Muscle layer of duodenum (tissue), 2 donors: ENCODE measurements at regions not wholly inside any gene's neighbourhood (a gene's known extent, or its start where the extent isn't known, plus 50 kb on each side); places are given as distances from the start of the nearest gene placed in this dataset.
"Not testable (repeated sequence)": the region's sequence is repeated elsewhere in the genome, so short reads cannot be mapped to it uniquely, and the experiment has no call there.

ENCODE experiments used
- H3K27ac ChIP-seq: one replicate; pipeline ENCODE4 v1.7.0; 2013; ENCODE audit warnings: mild to moderate bottlenecking, low read length
- H3K27me3 ChIP-seq: one replicate; pipeline ENCODE4 v1.7.0; 2013; ENCODE audit warnings: low read depth, mild to moderate bottlenecking, control low read depth, low read length
- H3K36me3 ChIP-seq, 2 donors: one replicate each; pipeline ENCODE4 v1.7.0; 2013; ENCODE audit warnings: low read length in 2 of 2, control low read depth in 1 of 2, mild to moderate bottlenecking in 1 of 2; ENCODE audit not compliant: insufficient read depth in 2 of 2, control insufficient read depth in 1 of 2
- H3K4me1 ChIP-seq, 2 donors: one replicate each; pipeline ENCODE4 v1.7.0; 2013; ENCODE audit warnings: low read length in 2 of 2, mild to moderate bottlenecking in 2 of 2, control low read depth in 1 of 2, moderate library complexity in 1 of 2; ENCODE audit not compliant: insufficient read depth in 2 of 2, control insufficient read depth in 1 of 2
- H3K4me3 ChIP-seq, 2 donors: one replicate each; pipeline ENCODE4 v1.7.0; 2013; ENCODE audit warnings: low read length in 2 of 2, low read depth in 1 of 2, mild to moderate bottlenecking in 1 of 2
- H3K9me3 ChIP-seq, 2 donors: one replicate each; pipeline ENCODE4 v1.7.0; 2013; ENCODE audit warnings: low read length in 2 of 2, control low read depth in 1 of 2, mild to moderate bottlenecking in 1 of 2; ENCODE audit not compliant: control insufficient read depth in 1 of 2
- donor health status: healthy.

DNA sequence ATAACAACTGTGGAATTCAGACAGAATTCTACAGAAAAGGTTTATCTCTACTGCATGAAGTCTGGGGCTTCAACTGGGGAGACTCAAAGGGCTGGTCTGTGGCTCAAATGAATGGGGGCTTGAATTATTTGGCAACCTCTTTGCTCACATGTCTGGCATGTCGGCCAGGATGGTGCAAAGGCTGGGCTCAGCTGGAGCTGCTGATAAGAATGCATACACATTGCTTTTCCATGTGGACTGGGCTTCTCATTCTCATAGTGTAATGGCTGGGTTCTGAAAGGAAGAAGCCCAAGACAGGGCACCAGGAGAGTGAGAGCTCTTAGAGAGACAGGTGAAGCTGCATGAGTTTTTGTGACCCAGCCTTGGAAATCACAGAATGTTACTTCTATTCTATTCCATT is 194.3 kb upstream of the SGO1 start:
- Histone ChIP-seq H3K27ac (no peak overlapping the region), H3K27me3 (no peaks in the 10 kb centered on the region), H3K9me3 (no peaks in the 10 kb centered on the region), H3K4me1 (peaks cover 0 to 4% of the 10 kb centered on the region in 2 donors), H3K4me3 (no peak overlapping the region), H3K36me3 (no peaks in the 10 kb centered on the region)

DNA sequence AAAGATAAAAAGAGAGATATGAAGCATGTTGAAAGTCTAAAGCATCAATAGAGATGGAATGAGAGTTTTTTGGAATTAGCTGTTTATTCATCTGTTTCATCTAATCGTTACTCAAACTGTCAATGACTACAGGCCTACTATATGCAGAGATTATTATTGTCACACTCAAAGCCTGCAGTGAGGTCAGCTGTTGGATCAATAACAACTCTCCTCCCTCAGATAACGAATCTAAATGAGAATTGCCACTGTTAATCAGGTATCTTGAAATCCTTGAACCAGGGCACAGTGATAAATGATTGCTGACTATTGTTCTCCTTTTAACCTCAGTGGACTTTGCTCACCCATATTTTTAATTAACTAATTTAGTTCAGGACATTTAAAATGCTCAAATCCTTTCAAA is 192.3 kb upstream of the SGO1 start:
- no peak overlapping the region for H3K27ac ChIP-seq
- H3K4me1 ChIP-seq = peaks cover 0 to 4% of the 10 kb centered on the region in 2 donors
- H3K27me3 ChIP-seq = no peaks in the 10 kb centered on the region
- H3K9me3 ChIP-seq = no peaks in the 10 kb centered on the region
- no peaks in the 10 kb centered on the region for H3K36me3 ChIP-seq
- no peak overlapping the region for H3K4me3 ChIP-seq

DNA sequence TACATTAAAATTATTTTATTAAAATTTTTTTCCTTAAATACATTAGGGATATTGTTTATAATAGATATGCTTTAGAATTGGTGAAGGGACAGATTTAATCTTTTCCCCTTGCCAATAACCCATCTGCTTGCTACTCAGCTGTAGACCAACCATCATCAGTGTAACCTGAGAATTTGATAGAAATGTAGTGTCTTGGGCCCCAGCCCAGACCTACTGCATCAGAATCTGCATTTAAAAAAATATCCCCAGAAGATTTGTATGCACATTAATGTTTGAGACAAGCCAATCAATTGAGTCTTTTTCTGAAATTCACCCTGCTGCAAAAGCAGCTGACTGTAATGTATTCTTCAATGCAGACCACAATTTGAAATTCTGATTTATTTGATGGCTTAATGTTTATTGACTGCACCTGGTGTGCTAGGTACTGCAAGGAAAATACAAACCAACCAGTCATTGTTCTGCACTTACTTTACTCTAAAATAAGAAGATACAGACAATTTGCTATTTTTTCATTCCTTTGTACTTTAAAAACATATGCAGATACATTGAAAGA is 190.7 kb upstream of the SGO1 start:
- Histone ChIP-seq H3K27ac (no peak overlapping the region), H3K4me3 (no peak overlapping the region), H3K9me3 (no peaks in the 10 kb centered on the region)

DNA sequence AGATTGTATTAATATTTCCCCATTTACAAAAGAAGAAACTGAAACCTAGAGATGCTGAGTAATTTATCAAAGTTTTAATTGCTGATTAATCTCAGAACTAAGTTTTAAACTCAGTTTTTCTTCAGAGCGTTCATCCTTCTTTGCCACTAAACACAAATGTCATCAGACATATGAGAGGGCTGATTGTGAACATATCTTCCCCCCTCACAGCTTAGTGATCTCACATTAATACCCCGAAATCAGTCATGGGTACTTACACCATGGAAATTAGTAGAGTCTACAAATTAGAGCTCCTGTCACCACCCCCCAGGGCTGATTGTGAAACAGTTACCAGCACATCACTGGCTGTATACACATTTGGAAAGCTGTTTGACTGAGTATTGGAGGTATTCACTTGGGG is 189.3 kb upstream of the SGO1 start:
- Histone ChIP-seq H3K27me3 (no peaks in the 10 kb centered on the region), H3K4me1 (peaks cover 0 to 4% of the 10 kb centered on the region in 2 donors), H3K27ac (no peak overlapping the region), H3K9me3 (no peaks in the 10 kb centered on the region), H3K36me3 (no peaks in the 10 kb centered on the region), H3K4me3 (no peak overlapping the region)

More for the DNA sequence above, 190.7 kb upstream of the SGO1 start:
- no peaks in the 10 kb centered on the region for H3K36me3 ChIP-seq
- no peaks in the 10 kb centered on the region for H3K27me3 ChIP-seq
- H3K4me1 ChIP-seq = peaks cover 0 to 4% of the 10 kb centered on the region in 2 donors

DNA sequence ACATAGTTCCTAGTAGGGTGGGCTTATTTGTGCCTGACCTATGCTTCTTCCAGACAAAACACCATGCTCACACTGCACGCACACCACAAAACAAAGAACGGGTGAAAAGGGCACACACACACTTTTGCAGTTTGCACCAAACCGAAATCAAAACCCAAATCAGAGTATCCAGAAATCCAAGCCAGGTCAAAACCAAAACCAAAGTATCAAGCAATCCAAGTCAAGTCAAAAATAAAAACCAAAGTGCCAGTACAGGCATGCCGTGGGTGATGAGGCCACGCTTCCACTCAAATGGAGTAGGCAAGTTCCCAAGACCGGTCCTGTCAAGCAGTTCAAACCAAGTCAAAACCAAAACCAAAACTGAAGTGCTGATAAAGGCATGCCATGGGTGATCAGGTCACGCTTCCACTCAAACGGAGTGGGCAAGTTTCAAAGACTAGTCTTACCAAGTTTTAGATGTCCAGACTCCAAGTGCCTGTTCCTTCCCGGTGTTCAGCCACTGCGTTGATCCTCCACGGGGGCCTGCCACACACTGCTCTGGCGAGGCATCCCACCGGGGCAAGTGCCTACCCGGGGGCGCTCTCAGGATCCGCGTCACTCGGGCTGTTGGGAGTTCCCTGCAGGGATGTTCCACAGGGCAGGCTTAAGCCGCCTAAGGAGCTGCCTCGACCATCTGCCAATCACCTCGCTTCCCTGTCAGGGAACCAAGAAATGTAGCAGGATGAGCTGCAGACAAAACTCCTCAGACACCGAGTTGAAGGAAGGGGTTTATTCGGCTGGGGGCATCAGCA is 184.5 kb upstream of the SGO1 start:
- not testable (repeated sequence) for H3K36me3 ChIP-seq, H3K27ac ChIP-seq, H3K4me3 ChIP-seq, H3K27me3 ChIP-seq, H3K9me3 ChIP-seq, H3K4me1 ChIP-seq

DNA sequence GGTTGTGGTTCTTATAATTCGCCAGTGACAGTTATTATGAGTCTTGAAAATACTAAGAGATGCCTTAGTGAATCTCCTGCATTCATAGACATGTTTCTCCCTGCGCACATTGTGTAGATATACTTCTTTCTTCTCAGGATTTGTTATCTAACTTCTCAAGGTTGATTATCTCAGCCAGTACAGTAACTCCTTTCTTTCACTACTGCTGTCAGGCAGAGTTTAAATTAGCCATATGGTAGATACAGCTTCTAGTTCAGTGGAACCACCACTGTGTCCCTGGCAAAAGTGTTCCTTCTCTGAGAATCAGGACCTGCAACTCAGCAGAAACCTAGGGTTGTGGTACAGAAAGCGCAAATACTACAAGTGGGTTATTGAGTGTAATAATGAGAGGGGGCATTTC is 175.0 kb upstream of the SGO1 start:
- H3K9me3 ChIP-seq = no peaks in the 10 kb centered on the region
- no peak overlapping the region for H3K27ac ChIP-seq
- H3K4me1 ChIP-seq = no peaks in the 10 kb centered on the region
- no peak overlapping the region for H3K4me3 ChIP-seq
- H3K27me3 ChIP-seq = no peaks in the 10 kb centered on the region
- no peaks in the 10 kb centered on the region for H3K36me3 ChIP-seq

DNA sequence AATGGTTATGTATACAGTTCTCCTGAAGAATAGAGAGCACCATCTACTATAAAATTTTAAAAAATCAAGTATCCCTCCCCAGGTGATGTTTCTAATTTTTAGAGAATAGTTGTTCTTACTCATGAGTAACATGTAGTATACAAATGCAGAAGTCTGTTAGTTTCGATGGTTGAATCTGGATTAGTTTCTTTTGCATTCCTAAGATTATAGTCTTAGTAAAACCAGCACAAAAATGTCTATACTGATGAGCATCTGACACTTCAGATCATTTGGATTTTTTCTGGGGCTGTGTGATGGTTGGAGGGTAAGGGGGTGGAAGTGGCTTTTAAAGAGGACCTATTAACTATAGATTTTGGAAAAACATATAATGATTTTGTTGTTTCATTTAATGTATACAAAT is 167.3 kb upstream of the SGO1 start:
- H3K27me3 ChIP-seq = no peaks in the 10 kb centered on the region

DNA sequence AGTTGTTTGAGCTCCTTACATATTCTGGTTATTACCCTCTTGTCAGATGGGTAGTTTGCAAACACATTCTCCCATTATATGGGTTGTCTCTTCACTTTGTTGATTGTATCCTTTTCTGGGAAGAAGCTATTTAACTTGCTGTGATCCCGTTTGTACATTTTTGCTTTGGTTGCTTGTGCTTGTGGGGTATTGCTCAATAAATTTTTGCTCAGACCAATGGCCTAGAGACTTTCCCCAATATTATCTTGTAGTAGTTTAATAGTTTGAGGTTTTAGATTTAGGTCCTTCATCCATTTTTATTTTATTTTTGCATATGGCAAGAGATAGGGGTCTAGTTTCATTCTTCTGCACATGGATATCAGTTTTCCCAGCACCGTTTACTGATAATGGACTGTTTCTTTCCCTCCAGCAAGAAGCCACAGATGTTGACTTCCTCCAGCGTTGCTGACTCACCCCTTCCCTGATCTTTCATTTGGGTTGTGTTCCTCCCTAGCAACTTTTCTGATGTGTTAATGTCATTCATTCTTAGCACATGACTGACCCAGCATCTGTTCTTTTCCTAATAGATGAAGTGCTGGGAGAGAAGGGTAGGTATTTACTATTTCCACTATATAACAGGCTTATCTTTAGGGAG is 166.7 kb upstream of the SGO1 start:
- no peaks in the 10 kb centered on the region for H3K36me3 ChIP-seq
- no peaks in the 10 kb centered on the region for H3K9me3 ChIP-seq
- H3K4me3 ChIP-seq = no peak overlapping the region
- no peaks in the 10 kb centered on the region for H3K4me1 ChIP-seq
- H3K27ac ChIP-seq = no peak overlapping the region
- no peaks in the 10 kb centered on the region for H3K27me3 ChIP-seq

More for the DNA sequence above, 167.3 kb upstream of the SGO1 start:
- Histone ChIP-seq H3K4me3 (no peak overlapping the region), H3K36me3 (no peaks in the 10 kb centered on the region), H3K4me1 (no peaks in the 10 kb centered on the region), H3K9me3 (no peaks in the 10 kb centered on the region), H3K27ac (no peak overlapping the region)

DNA sequence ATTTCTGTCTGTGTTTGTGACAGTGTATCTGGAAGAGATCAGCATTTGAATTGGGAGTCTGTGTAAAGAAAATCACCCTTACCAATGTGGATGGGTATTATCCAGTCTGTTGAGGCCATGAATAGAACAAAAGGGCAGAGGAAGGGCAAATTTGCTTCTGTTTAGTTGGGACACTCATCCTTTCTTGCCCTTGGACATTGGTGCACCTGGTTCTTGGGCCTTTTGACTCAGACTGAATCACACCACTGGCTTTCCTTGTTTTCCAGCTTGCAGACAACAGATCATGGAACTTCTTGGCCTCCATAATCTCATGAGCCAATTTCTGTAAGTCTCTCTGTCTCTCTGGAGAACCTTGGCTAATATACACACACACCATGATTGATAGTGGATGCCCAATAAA is 164.4 kb upstream of the SGO1 start:
- no peaks in the 10 kb centered on the region for H3K4me1 ChIP-seq
- no peaks in the 10 kb centered on the region for H3K9me3 ChIP-seq
- H3K27ac ChIP-seq = no peak overlapping the region
- H3K27me3 ChIP-seq = no peaks in the 10 kb centered on the region
- no peaks in the 10 kb centered on the region for H3K36me3 ChIP-seq
- H3K4me3 ChIP-seq = no peak overlapping the region

DNA sequence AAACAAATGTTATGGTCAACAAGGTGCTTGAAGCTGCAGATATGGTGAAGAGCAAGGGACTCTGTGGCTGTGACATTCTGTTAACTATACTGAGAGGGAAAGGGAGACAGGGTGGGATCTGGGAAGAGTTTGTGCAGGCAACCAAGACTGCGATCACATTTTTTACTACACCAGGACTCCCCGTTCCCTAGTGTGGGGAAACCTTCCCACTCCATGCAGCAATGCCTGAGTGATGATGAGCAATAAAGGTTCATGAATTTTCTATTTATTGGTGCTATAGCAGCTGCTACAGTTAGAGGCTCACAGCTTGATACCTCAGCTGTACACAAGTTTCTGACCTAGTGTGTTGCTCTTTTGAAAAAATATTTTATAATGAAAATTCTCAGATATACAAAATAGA is 160.9 kb upstream of the SGO1 start:
- no peak overlapping the region for H3K27ac ChIP-seq
- no peaks in the 10 kb centered on the region for H3K9me3 ChIP-seq
- H3K4me1 ChIP-seq = no peaks in the 10 kb centered on the region
- H3K36me3 ChIP-seq = no peaks in the 10 kb centered on the region
- H3K4me3 ChIP-seq = no peak overlapping the region
- no peaks in the 10 kb centered on the region for H3K27me3 ChIP-seq

DNA sequence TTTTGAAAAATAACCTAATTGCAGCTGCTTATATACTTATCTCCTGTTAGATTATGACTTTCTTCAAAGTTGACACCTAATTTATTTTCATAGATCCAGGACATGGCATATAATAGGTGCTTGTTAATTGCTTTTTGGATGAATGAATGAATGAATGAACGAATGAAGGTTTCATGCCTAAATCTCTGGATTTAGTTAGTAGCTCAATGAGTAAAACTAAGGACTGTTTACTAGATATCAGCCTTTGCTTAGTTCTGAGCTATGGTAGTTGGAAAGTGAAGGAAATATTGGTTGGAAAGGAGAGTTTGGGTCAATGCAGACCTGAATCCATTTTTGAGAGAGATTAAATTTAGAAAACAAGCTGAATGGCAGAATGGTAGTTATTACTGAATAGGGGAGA is 160.4 kb upstream of the SGO1 start:
- Histone ChIP-seq H3K9me3 (no peaks in the 10 kb centered on the region), H3K27ac (no peak overlapping the region), H3K36me3 (no peaks in the 10 kb centered on the region), H3K4me1 (no peaks in the 10 kb centered on the region), H3K27me3 (no peaks in the 10 kb centered on the region), H3K4me3 (no peak overlapping the region)
